HG03432 (cell line): ENCODE measurements at regions not wholly inside any gene's neighbourhood (a gene's known extent, or its start where the extent isn't known, plus 50 kb on each side); places are given as distances from the start of the nearest gene placed in this dataset.
A peak's percentile ranks its signal among the peaks of the same experiment; 100 is the strongest.

Experiments used
- ATAC-seq: cut with Tn5 transposase; IDR thresholded peaks from one replicate; pipeline ENCODE4 v1.9.1; 2021; ENCODE audit warnings: mild to moderate bottlenecking, moderate library complexity; ENCODE audit not compliant: unreplicated experiment

GRCh38 chr9:32218100-32218767, 166.2 kb upstream of the ACO1 start:
- ATAC-seq = peak; percentile 99

- no peak for ATAC-seq
These were observed 163.7 kb upstream of the ACO1 start for GRCh38 chr9:32220750-32221149.

- no peak for ATAC-seq
These were observed 150.0 kb upstream of the ACO1 start for GRCh38 chr9:32234451-32234850.

GRCh38 chr9:32247168-32247567, 137.3 kb upstream of the ACO1 start:
- no peak for ATAC-seq

- no peak for ATAC-seq
These were observed 136.2 kb upstream of the ACO1 start for GRCh38 chr9:32248189-32248712.

- ATAC-seq = peak; percentile 85
These were observed 132.9 kb upstream of the ACO1 start for GRCh38 chr9:32251539-32251938.

- ATAC-seq = no peak
These were observed 130.7 kb upstream of the ACO1 start for GRCh38 chr9:32253731-32254130.

GRCh38 chr9:32255026-32255425, 129.4 kb upstream of the ACO1 start:
- ATAC-seq = no peak

- ATAC-seq = no peak
These were observed 126.0 kb upstream of the ACO1 start for GRCh38 chr9:32258482-32258881.

- ATAC-seq = no peak
These were observed 124.1 kb upstream of the ACO1 start for GRCh38 chr9:32260151-32260862.

- no peak for ATAC-seq
These were observed 120.1 kb upstream of the ACO1 start for GRCh38 chr9:32264170-32264864.

- ATAC-seq = no peak
These were observed 119.4 kb upstream of the ACO1 start for GRCh38 chr9:32265037-32265436.

- no peak for ATAC-seq
These were observed 105.5 kb upstream of the ACO1 start for GRCh38 chr9:32278991-32279390.

GRCh38 chr9:32289756-32290155, 94.7 kb upstream of the ACO1 start:
- ATAC-seq = no peak

- no peak for ATAC-seq
These were observed 93.1 kb upstream of the ACO1 start for GRCh38 chr9:32291370-32291769.

- ATAC-seq = no peak
These were observed 91.8 kb upstream of the ACO1 start for GRCh38 chr9:32292611-32293010.

GRCh38 chr9:32293091-32293490, 91.4 kb upstream of the ACO1 start:
- no peak for ATAC-seq

GRCh38 chr9:32294106-32294505, 90.3 kb upstream of the ACO1 start:
- ATAC-seq = no peak

- no peak for ATAC-seq
These were observed 84.1 kb upstream of the ACO1 start for GRCh38 chr9:32300373-32300772.

- ATAC-seq = no peak
These were observed 79.9 kb upstream of the ACO1 start for GRCh38 chr9:32304495-32304894.

- no peak for ATAC-seq
These were observed 78.4 kb upstream of the ACO1 start for GRCh38 chr9:32306006-32306405.
